Uterus (tissue), 2 donors: ENCODE measurements at regions not wholly inside any gene's neighbourhood (a gene's known extent, or its start where the extent isn't known, plus 50 kb on each side); places are given as distances from the start of the nearest gene placed in this dataset.

Experiments
- CTCF ChIP-seq, 4 experiments: fragments of 200-600 bp in 2 of 4; fragments of 450-650 bp in 2 of 4; sonication (generic) in 2 of 4; IDR thresholded peaks; one replicate each; pipeline ENCODE4 v1.5.1; 2016 to 2019; ENCODE audit warnings: antibody characterized with exemption in 4 of 4, mild to moderate bottlenecking in 2 of 4, moderate library complexity in 1 of 4
- POLR2A ChIP-seq, 2 donors: fragments of 450-650 bp; IDR thresholded peaks; one replicate each; pipeline ENCODE4 v1.6.1; 2016; ENCODE audit warnings: antibody characterized with exemption in 2 of 2, mild to moderate bottlenecking in 1 of 2, moderate library complexity in 1 of 2

- TF ChIP-seq CTCF (IDR thresholded peaks at IDR 0.05) (no peak), POLR2A (IDR thresholded peaks at IDR 0.05) (no peak)
These were observed 96.2 kb downstream of the TMCO5A start for GRCh38 chr15:38030609-38031008.
